ENCODE measurements at regions not wholly inside any gene's neighbourhood (a gene's known extent, or its start where the extent isn't known, plus 50 kb on each side); places are given as distances from the start of the nearest gene placed in this dataset.

GRCh38 chr3:35894735-35895134 lies 255.4 kb downstream of the ARPP21 start:
- no peaks in the 10 kb centered on the region for H3K27me3 ChIP-seq (replicated peaks in 1 of 7)
- no peaks in the 10 kb centered on the region for H3K9me3 ChIP-seq
- intact Hi-C loops (cut with DNase I; ENCODE audit: low total_unique reads): no loop called here
- no peak overlapping the region for H3K4me3 ChIP-seq
- no peak overlapping the region for H3K27ac ChIP-seq
- WGBS, 5 donors: 82 to 94% (median 87%) methylated on average over 5 of the region's 5 CpGs
- H3K36me3 ChIP-seq: no peaks in the 10 kb centered on the region
- TF ChIP-seq POLR2A (IDR thresholded peaks at IDR 0.05) (no peak), CTCF (IDR thresholded peaks at IDR 0.05 in 8 of 11, conservative IDR thresholded peaks at IDR 0.05 in 3 of 11) (no peak), POLR2AphosphoS5 (IDR thresholded peaks at IDR 0.05) (no peak)
- no peak for DNase-seq
- no peaks in the 10 kb centered on the region for H3K4me1 ChIP-seq

GRCh38 chr3:35899245-35899644 lies 259.9 kb downstream of the ARPP21 start:
- H3K4me1 ChIP-seq: no peaks in the 10 kb centered on the region
- intact Hi-C loops (cut with DNase I; ENCODE audit: low total_unique reads): no loop called here
- no peak for DNase-seq
- no peak overlapping the region for H3K27ac ChIP-seq
- no peaks in the 10 kb centered on the region for H3K36me3 ChIP-seq
- H3K9me3 ChIP-seq: no peaks in the 10 kb centered on the region
- TF ChIP-seq CTCF (IDR thresholded peaks at IDR 0.05 in 8 of 11, conservative IDR thresholded peaks at IDR 0.05 in 3 of 11): no peak
- no peak for TF ChIP-seq POLR2A (IDR thresholded peaks at IDR 0.05)
- TF ChIP-seq POLR2AphosphoS5 (IDR thresholded peaks at IDR 0.05): no peak
- H3K27me3 ChIP-seq (replicated peaks in 1 of 7): no peaks in the 10 kb centered on the region
- H3K4me3 ChIP-seq: no peak overlapping the region

GRCh38 chr3:35900079-35900478 lies 260.8 kb downstream of the ARPP21 start:
- H3K9me3 ChIP-seq: no peaks in the 10 kb centered on the region
- 82 to 90% (median 86%) methylated on average over 3 of the region's 3 CpGs for WGBS, 5 donors
- H3K27ac ChIP-seq: no peak overlapping the region
- DNase-seq: no peak
- no peaks in the 10 kb centered on the region for H3K4me1 ChIP-seq
- TF ChIP-seq POLR2A (IDR thresholded peaks at IDR 0.05) (no peak), CTCF (IDR thresholded peaks at IDR 0.05 in 8 of 11, conservative IDR thresholded peaks at IDR 0.05 in 3 of 11) (no peak), POLR2AphosphoS5 (IDR thresholded peaks at IDR 0.05) (no peak)
- H3K36me3 ChIP-seq: no peaks in the 10 kb centered on the region
- H3K4me3 ChIP-seq: no peak overlapping the region
- intact Hi-C loops (cut with DNase I; ENCODE audit: low total_unique reads): no loop called here
- H3K27me3 ChIP-seq (replicated peaks in 1 of 7): no peaks in the 10 kb centered on the region

- DNase-seq: no peak
- no peaks in the 10 kb centered on the region for H3K27me3 ChIP-seq (replicated peaks in 1 of 7)
- H3K27ac ChIP-seq: no peak overlapping the region
- no peaks in the 10 kb centered on the region for H3K36me3 ChIP-seq
- no peaks in the 10 kb centered on the region for H3K9me3 ChIP-seq
- TF ChIP-seq CTCF (IDR thresholded peaks at IDR 0.05 in 8 of 11, conservative IDR thresholded peaks at IDR 0.05 in 3 of 11) (peak; percentile 24 to 76 (median 50)), POLR2A (IDR thresholded peaks at IDR 0.05) (no peak), POLR2AphosphoS5 (IDR thresholded peaks at IDR 0.05) (no peak)
- no peaks in the 10 kb centered on the region for H3K4me1 ChIP-seq
- 38 to 46% (median 39%) methylated on average over 9 of the region's 9 CpGs for WGBS, 5 donors
- intact Hi-C loops (cut with DNase I; ENCODE audit: low total_unique reads): no loop called here
- no peak overlapping the region for H3K4me3 ChIP-seq
Observed at GRCh38 chr3:35908366-35909232, 269.3 kb downstream of the ARPP21 start.
